Stimulated activated CD4-positive, alpha-beta T cell treated with anti-CD3 and anti-CD28 coated beads, Interleukin-12 subunit alpha, Interleukin-12 subunit beta, amount 100 ng/mL, for 24 hours (primary cell): ENCODE measurements at regions not wholly inside any gene's neighbourhood (a gene's known extent, or its start where the extent isn't known, plus 50 kb on each side); places are given as distances from the start of the nearest gene placed in this dataset.
"Not testable (repeated sequence)": the region's sequence is repeated elsewhere in the genome, so short reads cannot be mapped to it uniquely, and the experiment has no call there.

Experiments used
- DNase-seq, 2 experiments: peaks; one replicate each; pipeline ENCODE4 v3.0.0-alpha.2; 2020; ENCODE audit warnings: low read depth in 2 of 2

DNA sequence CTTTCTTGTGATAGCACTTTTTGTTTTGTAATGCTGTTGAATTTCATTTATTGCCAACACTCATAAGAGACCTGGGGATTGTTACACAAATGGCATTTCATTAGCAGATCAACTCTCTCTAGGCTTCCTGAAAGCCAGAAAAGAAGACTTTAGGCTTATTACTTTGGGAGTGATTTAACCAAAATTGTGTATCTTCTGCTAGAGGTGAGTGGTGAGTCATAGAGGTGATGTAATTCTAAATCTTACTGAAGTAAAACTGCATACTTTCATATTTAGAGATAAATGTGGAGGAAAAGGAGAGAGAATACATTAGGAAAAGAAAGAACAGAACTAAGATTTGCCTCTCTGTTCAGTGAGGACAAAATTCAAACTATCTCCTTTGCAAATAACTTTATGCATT, 304.7 kb upstream of the RGS17 start:
- no peak for DNase-seq

DNA sequence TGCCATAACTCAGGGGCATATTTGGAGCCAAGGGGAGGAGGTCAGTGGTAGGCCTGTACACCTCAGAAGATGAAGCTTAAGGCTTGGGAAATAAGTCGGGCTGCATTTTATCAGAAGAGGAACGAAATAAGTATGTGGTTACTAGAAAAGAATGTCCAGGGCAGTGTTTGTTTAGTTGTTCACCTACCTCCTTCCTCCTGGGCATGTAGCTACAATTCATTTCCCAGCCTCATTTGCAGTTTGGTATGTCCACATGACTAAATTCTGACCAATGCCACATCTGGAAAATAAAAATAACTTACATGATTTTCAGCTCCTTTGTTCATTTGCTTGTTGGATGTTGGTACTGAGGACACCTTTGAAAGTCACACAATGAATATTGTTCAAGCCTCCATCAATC, 294.5 kb upstream of the RGS17 start:
- DNase-seq = no peak

DNA sequence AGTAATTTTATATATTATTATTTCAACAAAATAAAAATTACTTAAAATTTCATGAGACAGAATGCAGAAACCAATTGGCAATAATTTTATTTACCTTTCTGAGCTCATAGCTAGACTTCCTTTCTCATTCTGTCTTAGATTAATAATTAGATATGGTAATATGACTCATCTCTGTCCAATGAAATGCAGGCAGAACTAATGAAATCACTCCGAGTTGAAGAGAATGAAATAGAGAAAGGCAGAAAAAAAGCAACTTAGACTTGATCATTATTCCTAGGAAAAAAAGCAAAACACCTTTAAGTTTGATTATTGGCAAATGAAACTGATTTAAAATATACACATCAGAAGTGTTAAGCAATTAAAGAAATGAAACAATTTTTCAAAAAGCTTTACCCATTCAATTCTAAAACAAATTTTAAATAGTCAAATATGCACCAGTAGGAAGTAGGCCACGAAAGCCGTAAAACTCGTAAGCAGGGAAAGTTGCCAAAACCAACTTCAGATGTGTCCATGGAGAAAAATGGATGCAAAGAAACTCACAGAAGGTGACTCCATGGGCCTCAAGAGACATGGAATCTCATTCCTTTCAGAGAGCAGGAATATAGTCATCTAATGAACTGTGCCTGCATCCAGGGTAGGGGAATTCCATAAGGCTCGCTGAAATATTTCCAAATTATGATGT, 293.8 kb upstream of the RGS17 start:
- DNase-seq = no peak

DNA sequence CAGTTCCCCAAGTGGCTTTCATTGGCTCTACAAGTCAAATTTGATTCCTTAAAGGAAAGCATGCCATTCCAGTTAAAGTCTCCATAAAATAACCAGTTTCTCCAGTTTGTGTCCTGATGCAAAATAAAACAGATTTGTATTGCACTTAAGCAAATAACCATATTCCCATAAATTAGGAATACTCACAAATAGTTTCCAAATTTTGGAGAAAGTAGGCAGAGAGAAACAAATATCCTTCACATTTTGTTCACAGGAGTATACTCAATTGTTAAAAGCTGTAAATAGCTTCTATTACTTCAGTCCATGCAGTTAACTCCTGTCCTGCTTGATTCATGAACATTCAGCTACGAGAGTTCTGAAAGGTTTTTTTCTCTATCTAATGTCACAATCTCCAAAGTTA, 281.4 kb upstream of the RGS17 start:
- DNase-seq = no peak

DNA sequence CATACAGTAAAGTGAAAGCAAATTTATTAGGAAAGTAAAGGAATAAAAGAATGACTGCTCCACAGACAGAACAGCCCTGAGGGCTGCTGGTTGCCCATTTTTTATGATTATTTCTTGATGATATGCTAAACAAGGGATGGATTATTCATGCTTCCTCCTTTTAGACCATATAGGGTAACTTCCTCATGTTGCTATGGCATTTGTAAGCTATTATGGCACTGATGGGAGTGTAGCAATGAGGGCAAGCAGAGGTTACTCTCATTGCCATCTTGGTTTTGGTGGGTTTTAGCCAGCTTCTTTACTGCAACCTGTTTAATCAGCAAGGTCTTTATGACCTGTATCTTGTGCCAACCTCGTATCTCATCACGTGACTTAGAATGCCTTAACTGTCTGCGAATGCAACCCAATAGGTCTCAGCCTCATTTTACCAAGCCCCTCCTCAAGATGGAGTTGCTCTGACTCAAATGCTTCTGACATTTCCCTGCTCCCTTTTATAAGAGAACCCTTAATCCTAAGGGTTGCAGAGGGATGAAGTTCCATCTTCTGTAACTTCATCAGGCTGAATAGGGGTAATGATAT, 280.1 kb upstream of the RGS17 start:
- DNase-seq = no peak

DNA sequence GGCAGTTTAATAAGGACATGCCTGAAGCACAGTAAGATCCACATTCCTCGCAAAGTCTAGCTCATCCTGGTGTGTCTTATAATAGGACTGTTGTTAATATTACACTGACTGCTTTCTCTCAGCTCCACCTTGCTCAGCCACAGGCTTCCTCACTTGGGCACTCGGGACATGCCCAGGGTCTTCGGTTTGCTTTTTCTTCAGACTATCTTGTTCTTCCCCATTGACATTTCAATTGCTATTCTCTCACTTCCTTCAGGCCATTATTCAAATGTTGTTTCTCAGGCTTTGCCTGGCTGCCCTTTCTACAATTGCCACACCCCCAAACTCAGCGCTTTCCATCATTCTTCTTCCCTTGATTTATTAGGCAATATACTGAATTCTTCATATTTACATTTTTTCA, 274.8 kb upstream of the RGS17 start:
- no peak for DNase-seq

DNA sequence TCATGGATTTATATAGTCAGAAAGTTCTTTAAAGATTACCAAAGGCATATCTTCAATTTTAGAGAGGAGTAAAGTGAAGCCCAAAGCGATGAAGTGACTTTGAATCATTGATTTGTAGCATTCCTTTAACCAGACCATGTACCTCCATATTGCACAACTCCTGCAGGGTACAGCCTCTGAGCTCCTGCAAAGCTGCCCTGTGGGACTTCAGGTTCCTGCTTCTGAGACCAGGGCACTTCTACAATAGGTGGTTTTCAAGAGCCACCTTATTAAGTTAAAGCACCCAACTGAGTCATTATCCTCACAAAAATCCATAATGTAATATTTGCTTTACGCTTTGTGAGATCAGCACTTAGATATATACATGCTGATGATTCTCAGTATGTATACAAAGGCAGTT, 270.7 kb upstream of the RGS17 start:
- no peak for DNase-seq

DNA sequence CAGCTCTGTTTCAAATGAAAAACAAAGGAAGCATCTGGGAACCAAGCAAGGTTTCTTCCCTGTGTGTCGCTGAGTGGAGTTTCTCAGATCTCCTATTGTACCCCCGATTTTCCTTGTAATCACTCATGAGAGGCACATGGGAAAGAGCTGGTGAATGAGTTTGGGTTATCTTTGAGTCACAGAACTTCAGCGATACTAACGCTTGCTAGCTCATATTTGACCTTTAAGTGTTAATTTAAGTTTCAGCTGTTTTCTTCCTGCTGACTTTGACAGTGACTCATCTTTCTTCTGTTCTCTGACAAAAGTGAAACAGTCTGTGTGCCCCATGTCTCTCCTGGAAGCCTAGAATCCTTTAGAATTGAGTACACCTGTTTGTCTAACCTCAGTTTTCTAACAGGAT, 261.1 kb upstream of the RGS17 start:
- DNase-seq = no peak

DNA sequence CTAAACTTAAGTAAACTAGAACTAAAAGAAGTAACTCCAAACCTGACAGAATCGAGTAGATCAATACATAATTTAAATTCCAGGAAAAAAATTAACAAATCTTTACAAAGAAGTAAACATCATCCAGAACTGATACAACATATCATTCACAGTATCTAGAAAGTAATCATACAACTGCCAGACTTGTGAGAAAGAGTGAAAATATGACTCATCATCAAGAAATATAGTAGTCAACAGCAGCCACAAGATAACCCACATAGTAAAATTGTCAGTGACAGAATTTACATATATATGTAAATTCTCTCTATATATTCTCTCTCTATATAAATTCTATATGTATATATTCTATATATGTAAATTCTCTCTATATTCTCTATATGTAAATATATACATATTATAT, 242.8 kb upstream of the RGS17 start:
- no peak for DNase-seq

DNA sequence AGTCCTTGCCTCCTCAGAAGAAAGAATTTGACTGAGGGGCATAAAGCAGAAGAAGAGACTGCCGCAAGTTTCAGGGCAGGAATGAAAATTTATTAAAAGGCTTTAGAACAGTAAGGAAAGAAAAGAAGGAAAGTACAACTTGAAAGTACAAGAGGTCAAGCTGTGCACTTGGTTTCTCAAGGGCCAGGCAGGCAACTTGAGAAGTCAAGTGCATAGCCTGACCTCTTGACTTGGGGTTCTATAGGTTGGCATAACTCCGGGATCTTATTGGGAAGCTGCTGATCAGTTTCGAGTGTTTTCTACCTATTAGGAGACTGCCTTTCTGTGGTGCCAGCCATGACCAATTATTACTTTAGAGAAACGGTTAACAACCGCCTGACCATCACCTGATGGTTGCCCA, 237.0 kb upstream of the RGS17 start:
- DNase-seq = no peak

DNA sequence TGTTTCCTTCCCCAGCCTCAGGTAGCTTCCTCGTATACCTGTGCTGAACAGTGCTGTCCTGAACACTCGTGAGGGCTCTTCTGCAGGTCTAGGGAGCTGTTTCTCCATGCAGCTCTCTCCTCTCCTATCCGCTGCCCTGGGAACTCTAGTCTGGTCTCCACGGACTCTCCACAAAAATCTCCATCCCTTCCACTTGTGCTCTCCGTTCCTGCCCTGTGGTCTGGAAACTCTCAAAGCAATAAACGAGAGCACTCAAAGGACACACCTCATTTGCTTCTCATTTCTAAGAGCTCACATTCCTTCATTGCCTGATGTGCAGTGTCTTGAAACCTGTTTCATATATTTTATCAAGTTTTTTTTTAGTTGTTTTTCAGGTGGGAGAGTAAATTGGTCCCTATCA, 235.9 kb upstream of the RGS17 start:
- DNase-seq = no peak

DNA sequence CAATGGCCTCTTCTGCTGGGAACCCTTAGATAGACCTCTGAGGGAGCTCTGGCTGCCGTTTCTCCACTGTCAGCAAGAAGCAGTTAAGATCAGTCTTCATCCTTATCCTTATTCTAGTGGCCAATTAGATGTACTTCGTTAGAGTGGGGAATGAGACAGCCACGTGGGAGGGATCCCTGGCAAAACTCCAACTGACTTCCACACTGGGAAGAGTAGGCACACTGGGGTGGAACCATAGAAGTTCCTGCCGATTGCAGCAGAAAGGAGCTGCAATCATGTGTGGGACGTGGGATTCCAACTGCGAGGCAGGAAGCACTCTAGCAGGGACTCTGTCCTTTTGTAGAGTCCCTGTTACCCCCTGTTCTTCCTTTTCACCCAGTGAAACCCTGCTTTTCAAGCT, 226.3 kb upstream of the RGS17 start:
- DNase-seq = no peak

DNA sequence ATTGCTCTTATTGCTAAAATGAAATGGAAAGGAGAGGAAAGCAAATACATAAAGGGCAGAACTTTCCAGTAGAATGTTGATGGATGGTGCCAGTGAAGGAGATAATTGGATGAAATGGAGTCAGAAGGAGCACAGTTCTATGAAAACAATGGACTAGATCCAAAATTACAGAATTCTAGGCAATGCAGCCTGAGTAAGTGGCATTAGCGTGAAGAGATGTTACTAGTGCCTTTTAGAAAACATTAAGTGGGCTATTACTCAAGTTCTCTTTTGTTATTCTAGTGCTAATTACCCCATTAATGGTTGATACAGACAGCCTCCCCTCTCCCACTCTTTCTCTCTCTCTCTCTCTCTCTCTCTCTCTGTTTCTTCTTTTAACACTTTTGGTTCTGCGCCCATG, 209.5 kb upstream of the RGS17 start:
- no peak for DNase-seq

DNA sequence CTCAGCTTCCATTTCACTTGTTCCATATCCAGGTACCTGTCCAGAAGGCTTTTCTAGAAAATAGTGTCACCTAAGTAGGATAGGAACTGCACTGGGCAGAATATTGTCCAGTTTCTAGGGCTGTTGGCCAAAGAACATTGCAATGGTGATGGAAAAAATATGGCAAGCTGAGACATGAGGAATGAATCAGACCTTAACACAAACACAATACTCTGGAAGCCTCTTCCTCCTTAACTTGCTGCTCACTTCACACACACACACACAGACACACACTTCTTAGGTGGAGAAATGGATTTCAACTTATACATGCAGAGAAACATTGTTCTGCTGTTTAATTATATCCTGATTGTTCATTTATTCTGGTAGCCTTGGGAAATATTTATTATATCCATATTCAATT, 203.0 kb upstream of the RGS17 start:
- no peak for DNase-seq

DNA sequence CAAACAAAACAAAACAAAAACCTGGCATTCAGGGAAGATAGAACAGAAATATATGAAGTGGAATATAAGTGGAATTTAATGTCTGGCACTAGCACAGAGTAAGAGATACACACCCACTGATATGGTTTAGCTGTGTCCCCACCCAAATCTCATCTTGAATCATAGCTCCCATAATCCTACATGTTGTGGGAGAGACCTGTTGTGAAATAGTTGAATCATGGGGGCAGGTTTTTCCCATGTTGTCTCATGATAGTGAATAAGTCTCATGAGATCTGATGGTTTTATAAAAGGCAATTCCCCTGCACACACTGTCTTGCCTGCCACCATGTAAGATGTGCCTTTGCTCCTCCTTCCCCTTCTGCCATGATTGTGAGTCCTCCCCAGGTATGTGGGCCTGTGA, 200.1 kb upstream of the RGS17 start:
- not testable (repeated sequence) for DNase-seq

DNA sequence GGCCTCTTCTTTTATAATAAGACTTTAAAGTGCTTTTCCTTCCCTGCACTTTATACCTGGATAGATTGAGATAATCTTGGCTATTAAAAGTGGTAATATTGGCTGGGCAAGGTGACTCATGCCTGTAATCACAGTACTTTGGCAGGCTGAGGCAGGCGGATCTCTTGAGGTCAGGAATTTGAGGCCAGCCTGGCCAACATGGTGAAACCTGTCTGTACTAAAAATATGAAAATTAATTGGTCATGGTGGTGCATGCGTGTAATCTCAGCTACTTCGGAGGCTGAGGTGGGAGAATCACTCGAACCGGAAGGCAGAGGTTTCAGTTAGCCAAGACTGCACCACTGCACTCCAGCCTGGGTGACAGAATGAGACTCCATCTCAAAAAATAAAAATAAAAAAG, 197.1 kb upstream of the RGS17 start:
- DNase-seq = no peak

DNA sequence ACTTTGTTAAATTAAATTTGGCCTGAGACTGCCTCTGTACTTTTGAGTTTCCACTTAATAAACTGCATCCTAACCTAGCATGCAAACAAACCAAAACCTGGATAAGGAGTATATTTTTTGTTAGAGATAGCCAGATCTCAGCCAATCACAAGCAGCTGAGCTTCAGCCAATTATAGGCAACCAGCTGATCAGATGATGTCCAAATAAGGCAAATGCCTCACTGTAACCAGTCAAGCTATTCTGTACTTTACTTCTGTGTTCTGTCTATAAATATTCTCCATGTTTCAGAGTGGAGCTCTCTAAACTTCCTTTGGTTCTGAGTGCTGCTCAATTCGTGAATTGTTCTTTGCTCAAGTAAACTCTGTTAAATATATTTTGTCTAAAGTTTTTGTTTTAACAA, 194.6 kb upstream of the RGS17 start:
- no peak for DNase-seq

DNA sequence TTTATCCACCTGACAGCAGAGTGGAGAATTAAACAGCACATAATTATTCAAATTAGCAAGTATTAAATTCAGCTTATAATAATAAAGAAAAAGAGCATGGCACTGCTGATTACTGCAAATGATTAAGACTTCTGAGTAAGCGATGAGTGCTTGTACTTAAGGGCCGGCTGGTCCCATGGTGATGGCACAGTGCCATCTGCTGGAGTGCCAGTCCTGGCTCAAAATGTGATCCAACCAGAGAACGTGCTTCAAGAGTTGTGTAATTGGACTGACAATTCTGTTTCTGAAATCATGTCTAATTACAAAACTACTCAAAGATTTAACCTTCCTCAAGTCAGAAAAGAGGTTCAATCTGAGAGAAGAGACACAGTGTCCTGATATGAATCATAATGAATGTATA, 181.6 kb upstream of the RGS17 start:
- peak in 1 of 2 experiments; percentile 6 for DNase-seq

DNA sequence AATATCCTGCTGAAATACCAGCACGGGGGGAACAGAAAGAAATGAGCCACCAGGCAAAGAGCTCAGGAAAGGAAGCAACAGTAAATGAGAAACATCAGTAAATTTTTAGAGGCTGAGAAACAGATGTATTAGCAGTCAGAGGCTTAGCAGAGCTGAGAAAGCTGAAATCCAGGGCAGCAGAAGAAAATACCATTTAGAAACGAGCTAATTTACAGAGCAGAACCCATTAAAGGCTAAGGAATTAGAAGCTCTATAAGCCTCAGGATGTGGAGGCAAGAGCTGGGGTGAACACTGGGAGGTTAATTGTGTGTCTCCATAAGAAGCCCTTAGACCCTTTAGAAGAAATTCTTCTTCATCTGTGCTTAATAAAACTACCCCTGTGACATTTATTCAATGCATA, 178.6 kb upstream of the RGS17 start:
- DNase-seq = no peak

DNA sequence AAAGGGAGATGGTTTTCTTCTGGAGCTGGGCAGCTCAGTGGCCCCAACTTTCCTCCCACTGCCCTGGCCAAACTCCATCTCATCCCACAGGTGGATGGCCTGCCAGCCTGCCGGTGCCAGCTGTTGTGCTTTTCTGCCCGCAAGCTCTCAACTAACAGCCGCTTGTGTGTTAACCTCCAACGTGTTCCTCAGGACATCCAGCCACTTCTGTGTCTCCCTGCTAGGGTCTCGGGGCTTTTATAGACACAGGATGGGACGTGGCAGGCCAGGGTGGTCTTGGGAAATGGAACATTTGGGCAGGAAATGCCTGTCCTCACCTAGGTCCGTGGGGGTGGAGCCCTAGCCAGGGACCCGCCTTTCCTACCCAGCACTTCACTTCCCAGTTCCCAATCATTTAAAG, 171.1 kb upstream of the RGS17 start:
- DNase-seq = no peak

DNA sequence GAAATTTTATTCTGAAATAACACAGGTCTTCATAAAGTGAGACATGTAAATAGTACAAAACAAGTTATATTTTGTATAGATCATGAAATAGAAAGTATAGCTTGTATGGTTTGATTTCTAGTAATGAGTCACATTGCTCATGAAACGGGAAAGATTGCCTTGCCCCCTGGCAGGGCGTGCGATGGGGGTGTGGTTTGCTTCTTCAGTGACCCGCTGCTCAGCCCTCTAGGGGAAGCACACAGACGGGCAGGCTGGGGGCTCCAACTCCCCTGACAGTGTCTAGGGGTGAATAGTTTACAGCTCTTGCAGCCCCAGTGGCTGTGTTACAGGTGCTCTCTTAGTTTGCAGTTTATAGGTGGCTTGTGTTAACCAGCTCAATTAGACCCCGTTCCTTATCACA, 170.5 kb upstream of the RGS17 start:
- DNase-seq = no peak

DNA sequence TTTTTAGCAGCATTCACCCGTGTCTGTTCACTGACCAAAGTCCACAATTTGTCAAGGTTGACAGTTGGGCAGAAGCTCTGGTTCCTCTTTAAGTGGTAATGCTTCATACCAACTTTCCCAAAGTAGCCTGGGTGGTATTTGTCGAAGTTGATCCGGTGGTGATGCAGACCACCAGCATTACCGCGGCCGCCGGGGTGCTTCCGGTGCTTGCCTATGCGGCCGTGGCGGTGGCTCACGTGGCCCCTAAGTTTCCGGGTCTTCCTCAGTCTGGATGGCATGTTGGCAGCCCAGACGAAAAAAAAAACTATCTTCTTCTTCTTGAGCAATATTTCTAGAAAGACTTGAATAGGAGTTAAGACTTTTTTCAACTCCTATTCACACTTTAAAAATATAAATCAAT, 151.4 kb upstream of the RGS17 start:
- DNase-seq = not testable (repeated sequence)

DNA sequence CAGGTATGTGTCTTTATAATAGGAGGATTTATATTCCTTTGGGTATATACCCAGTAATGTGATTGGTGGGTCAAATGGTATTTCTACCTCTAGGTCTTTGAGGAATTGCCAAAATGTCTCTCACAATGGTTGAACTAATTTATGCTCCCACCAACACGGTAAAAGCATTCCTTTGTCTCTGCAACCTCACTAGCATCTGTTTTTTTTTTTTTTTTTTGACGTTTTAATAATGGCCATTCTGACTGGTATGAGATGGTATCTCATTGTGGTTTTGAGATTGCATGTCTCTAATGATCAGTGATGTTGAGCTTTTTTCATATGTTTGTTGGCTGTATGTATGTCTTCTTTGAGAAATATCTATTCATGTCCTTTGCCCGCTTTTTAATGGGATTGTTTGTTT, 144.9 kb upstream of the RGS17 start:
- no peak for DNase-seq
